SKM-1 (cell line): ENCODE measurements at regions not wholly inside any gene's neighbourhood (a gene's known extent, or its start where the extent isn't known, plus 50 kb on each side); places are given as distances from the start of the nearest gene placed in this dataset.

Experiments
- DNase-seq: peaks from one replicate; lab custom pipeline; 2025; ENCODE audit not compliant: unreplicated experiment; lab: John Stamatoyannopoulos, UW

GRCh38 chr14:76927971-76928700, 100.4 kb downstream of the IRF2BPL start:
- no peak for DNase-seq

GRCh38 chr14:76926521-76927251, 100.5 kb downstream of the LRRC74A start:
- DNase-seq: no peak

- DNase-seq: no peak
These were observed 98.9 kb downstream of the LRRC74A start for GRCh38 chr14:76925097-76925441.

GRCh38 chr14:76924371-76925096, 98.3 kb downstream of the LRRC74A start:
- no peak for DNase-seq

- no peak for DNase-seq
These were observed 97.5 kb downstream of the LRRC74A start for GRCh38 chr14:76923431-76924370.

GRCh38 chr14:76922584-76922983, 96.4 kb downstream of the LRRC74A start:
- DNase-seq: no peak

- DNase-seq: no peak
These were observed 95.9 kb downstream of the LRRC74A start for GRCh38 chr14:76922092-76922491.

GRCh38 chr14:76921088-76921399, 94.8 kb downstream of the LRRC74A start:
- DNase-seq: no peak

- no peak for DNase-seq
These were observed 94.3 kb downstream of the LRRC74A start for GRCh38 chr14:76920331-76921087.

- no peak for DNase-seq
These were observed 93.5 kb downstream of the LRRC74A start for GRCh38 chr14:76919431-76920330.
